ENCODE measurements at regions not wholly inside any gene's neighbourhood (a gene's known extent, or its start where the extent isn't known, plus 50 kb on each side); places are given as distances from the start of the nearest gene placed in this dataset.
A peak's percentile ranks its signal among the peaks of the same experiment; 100 is the strongest.

DNA sequence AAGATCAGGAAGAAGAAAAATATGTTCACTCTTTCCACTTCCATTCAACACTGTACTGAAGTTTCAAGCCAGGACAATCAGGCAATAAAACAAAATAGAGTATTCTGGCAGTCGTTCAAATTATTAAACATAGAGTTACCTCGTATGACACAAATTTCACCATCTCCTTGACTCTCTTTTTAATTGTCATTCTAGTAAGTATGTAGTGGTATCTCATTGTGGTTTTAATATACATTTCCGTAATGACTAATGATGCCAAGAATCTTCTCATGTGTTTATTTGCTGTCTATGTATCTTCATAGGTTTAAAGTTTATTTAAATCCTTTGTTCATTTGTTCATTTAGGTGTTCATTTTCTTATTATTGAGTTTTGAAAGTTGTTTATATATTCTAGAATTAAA lies 352.2 kb downstream of the IDS start:
- DNase-seq (ENCODE audit: low spot score), result no peak

DNA sequence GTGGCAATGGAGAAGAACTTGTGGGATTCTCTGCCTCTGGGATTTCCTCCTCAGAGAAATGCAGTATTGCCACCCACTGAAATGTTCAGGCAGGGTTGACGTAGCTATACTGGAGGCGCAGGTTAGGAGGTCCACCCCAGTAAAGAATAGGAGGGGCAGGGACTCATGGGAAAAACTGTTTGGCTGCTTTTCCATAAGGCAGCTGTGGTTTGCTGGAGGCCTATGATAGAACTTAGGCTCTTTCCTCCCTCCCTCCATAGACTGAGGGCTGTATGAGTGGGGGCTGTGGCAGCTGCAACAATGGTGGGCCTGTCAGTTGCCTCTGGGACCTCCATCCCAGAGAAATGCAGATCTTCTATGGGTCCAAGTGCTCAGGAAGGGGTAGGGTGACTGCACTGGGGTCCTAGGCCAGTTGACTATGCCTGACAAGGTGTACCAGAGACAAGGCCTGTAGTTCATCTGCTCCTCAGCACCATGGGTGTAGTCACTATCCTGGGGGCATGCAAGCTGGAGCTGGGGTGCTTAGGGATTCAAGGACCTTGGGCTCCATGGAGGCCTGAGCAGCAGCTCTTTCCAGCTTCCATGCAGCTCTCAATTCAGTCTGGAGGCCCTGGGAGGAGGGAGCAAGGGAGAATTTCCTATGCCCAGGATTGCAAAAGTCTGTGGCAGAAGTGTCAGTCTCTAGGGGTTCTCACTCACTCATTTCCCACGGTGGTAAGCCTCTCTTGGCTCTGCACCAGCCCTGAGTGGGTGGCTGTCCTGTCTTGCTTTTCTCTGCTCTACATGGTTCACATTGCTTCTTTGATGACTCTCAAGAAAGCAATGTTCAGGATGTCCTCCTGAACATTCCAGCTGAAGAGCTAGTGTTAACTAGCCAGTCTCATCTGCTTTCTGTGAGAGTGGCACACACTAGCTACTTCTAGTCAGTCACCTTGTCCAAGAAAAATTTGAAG lies 353.0 kb downstream of the IDS start:
- DNase-seq (ENCODE audit: low spot score), result no peak

DNA sequence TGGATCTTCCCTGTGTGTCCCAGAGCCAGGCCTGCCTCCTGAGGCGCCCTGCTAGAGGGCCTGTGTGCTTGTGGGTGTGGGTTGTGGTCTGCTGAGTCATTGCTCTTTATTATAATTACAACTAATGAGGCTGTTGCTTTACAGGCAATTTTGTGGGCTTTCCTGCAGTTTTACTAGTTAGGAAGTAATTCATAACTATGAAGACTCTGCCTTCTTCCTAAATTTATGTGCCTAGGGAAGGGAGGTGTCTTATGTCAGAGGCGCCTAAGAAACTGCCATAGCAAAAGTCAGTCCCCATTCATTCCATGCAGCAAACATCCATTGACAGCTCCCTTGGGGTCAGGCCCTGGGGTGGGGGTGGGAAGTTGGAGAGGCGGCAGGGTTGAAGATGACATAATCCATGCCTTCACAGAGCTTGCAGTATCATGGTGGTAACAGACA lies 359.2 kb downstream of the IDS start:
- no peak for DNase-seq (ENCODE audit: low spot score)

- DNase-seq (ENCODE audit: low spot score), result no peak
Observed at GRCh38 chrX:149131774-149132173, 373.3 kb downstream of the IDS start.

- DNase-seq (ENCODE audit: low spot score), result peak; percentile 23
Observed at GRCh38 chrX:149129767-149130166, 375.3 kb downstream of the IDS start.

- no peak for DNase-seq (ENCODE audit: low spot score)
Observed at GRCh38 chrX:149124526-149125108, 380.5 kb downstream of the IDS start.

DNA sequence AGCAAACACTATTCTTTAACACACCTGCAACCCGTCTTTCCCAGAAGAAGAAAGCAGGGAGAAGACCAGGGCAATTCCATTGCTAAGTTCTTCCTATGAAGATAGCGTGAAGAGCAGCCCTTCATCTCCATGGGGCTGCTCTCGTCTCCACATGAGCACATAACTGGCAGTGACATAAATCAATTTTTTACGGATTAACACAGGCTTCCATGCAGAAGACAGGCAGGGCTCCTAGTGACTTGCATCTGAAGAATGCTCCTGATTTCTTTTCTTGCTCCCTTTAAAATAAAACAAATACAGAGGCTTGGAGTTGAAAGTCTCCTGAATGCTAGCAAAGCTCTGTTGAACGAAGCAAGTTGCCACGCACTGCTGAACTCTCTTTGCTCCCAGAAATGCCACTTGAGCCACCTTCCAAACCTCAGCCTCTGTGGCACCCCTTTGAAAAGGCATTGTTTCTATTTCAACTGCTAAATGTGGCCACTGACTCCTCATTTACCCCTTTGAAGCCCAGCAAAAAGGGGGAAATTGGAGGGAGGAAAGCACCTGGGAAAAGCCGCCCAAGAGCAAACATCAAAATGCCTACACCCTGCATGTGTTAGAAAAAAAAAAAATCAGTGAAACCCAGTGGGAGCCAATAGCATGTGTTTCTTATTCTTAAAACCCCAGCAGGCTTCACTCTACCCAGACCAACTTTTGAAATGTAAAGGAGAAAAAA lies 383.7 kb downstream of the IDS start:
- no peak for DNase-seq (ENCODE audit: low spot score)

DNA sequence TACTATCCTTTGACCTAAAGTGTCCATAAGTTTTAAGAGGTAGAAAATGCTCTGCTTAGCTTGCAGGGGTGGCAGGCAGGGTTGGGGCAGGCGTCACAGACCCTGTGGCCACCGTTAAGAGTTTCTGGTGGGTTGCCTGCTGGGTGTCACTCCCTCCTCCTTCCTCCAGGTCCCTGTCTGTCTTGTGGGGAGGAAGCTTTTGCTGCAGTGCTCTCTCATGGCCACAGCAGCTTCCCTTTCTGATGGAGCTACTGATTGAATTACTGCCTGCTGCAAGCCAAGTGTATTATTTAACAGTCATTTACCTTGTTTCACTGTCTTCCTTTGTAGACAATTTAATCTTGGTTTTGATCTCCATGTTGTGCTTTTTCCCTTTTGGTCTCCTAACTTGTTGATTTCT lies 384.6 kb downstream of the IDS start:
- no peak for DNase-seq (ENCODE audit: low spot score)

GRCh38 chrX:149114874-149115273 lies 390.2 kb downstream of the IDS start:
- DNase-seq (ENCODE audit: low spot score), result no peak

DNA sequence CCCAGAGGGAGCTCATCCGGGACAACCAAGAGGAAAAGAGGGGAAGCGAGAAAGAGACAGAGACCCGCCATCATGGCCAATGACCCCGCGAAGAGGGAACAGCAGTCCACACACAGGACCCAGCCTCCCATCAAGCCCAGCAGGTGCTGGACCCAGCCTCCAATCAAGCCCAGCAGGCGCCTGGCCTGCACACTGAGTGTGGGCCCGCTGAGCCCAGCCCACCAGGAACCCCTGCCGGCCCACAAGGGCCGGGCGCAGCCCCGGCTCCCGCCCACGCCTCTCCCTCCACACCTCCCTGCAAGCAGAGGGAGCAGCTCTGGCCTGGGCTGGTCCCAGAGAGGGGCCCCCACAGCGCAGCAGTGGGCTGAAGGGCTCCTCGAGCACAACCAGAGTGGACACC lies 391.1 kb downstream of the IDS start:
- DNase-seq (ENCODE audit: low spot score), result no peak

- no peak for DNase-seq (ENCODE audit: low spot score)
Observed at GRCh38 chrX:149097786-149098185, 407.3 kb downstream of the IDS start.

DNA sequence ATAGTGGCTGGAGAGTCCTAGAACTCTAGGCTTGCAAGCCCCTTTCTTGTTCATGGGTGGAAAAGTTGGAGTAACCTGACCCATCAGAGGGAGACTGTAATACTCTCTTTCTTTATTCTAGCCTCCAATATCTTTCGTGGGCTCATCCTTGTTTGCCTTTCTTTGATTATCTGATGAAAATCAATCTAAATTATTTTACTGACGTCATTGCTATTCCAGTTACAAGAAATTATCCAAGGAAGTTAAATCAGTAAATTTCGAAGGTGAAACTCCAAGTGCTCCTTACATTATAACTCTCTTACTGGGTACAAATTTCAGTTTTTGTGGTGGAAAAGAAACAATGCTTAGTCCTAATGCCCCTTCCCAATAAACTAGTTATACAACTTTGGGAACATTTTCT lies 412.9 kb downstream of the IDS start:
- no peak for DNase-seq (ENCODE audit: low spot score)

GRCh38 chrX:149079805-149080406 lies 425.2 kb downstream of the IDS start:
- no peak for DNase-seq (ENCODE audit: low spot score)

DNA sequence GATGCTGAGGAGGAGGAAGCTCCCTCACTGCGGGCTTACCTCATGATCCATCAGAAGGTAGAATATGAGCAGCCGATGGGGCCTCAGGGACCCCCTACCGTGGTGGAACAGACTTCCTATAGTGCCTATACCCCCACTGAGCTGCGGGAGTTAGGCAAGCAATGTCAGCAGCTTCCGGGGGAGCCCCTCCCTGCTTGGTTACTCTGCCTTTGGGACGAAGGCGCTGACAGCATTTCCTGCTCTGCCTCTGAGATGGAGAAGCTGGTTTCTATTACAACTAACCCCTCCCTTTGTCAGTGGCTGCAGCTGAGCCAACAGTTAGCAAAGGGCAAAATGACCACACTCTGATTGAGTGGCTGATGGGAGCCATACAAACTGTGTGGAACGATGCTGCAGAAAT lies 430.7 kb downstream of the IDS start:
- no peak for DNase-seq (ENCODE audit: low spot score)

DNA sequence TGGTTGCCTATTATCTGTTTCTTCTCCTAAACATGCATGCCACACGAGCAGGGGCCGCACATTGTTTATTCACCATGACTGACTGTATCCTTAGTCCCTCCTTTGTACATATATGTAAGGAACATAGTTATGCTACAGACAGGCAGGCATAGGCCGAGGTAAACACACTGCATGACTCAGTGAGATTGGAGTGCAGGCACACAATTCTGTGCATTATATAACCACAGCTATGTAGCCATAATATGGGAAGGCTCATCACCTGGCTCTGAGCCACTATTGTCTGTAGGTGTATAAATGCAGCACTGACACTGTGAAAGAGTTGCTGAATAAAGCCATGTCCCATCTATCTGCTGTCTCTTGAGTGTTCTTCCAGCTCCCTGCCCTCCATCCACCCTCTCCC lies 431.6 kb downstream of the IDS start:
- no peak for DNase-seq (ENCODE audit: low spot score)

- no peak for DNase-seq (ENCODE audit: low spot score)
Observed at GRCh38 chrX:149069899-149070298, 435.2 kb downstream of the IDS start.

DNA sequence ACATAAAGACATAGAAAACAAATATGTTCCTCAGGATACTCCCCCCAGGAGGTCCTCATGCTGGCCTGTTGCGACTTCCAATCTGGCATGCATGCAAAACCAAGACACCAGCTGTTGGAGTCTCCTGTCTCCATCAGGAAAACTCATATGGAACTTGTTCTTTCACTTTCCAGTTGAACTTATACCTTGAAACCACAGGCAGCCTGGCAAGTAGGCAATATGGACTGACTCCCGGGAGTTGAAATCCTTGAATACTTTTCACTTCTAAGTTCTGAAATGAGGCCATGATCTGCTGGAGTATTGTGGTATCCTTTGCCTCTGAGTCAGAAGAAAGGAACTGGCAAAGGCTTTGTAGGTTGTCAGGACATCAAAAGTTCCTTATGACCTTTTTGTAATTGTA lies 444.2 kb downstream of the IDS start:
- DNase-seq (ENCODE audit: low spot score), result no peak

Data from HuH-7 (cell line).